Esophagus (tissue), 2 donors: ENCODE measurements at regions not wholly inside any gene's neighbourhood (a gene's known extent, or its start where the extent isn't known, plus 50 kb on each side); places are given as distances from the start of the nearest gene placed in this dataset.

Source experiments
- H3K27ac ChIP-seq, 2 donors: one replicate each; pipeline ENCODE4 v1.5.1; 2013; ENCODE audit warnings: low read depth in 2 of 2, mild to moderate bottlenecking in 2 of 2, inconsistent platforms in 1 of 2, low read length in 1 of 2, moderate library complexity in 1 of 2
- H3K27me3 ChIP-seq, 2 donors: one replicate each; pipeline ENCODE4 v1.6.1; 2013; ENCODE audit warnings: low read length in 2 of 2, control low read depth in 1 of 2, mild to moderate bottlenecking in 1 of 2; ENCODE audit not compliant: insufficient read depth in 2 of 2, control insufficient read depth in 1 of 2
- H3K36me3 ChIP-seq, 2 donors: one replicate each; pipeline ENCODE4 v1.6.1; 2013; ENCODE audit warnings: low read length in 1 of 2; ENCODE audit not compliant: control insufficient read depth in 2 of 2, insufficient read depth in 2 of 2
- H3K4me1 ChIP-seq, 2 donors: one replicate each; pipeline ENCODE4 v1.6.1; 2013; ENCODE audit warnings: low read length in 1 of 2; ENCODE audit not compliant: control insufficient read depth in 2 of 2, insufficient read depth in 2 of 2
- H3K4me3 ChIP-seq, 2 donors: one replicate each; pipeline ENCODE4 v1.5.1; 2013; ENCODE audit warnings: low read length in 2 of 2, mild to moderate bottlenecking in 2 of 2, low read depth in 1 of 2, moderate library complexity in 1 of 2
- H3K9me3 ChIP-seq, 2 donors: one replicate each; pipeline ENCODE4 v1.6.1; 2013; ENCODE audit warnings: mild to moderate bottlenecking in 2 of 2, low read depth in 1 of 2, low read length in 1 of 2, moderate library complexity in 1 of 2; ENCODE audit not compliant: control insufficient read depth in 2 of 2, insufficient read depth in 1 of 2
- WGBS, 2 donors: extraction: QIAGEN DNeasy Blood & Tissue Kit; methylation state at CpG; one replicate each; pipeline ENCODE4 v1.1.7; 2013; 5-methylcytosine and 5-hydroxymethylcytosine counted together
- donor health status: healthy with polysubstance abuse.
- donor health status: Bipolar disorder and iron deficiency.

DNA sequence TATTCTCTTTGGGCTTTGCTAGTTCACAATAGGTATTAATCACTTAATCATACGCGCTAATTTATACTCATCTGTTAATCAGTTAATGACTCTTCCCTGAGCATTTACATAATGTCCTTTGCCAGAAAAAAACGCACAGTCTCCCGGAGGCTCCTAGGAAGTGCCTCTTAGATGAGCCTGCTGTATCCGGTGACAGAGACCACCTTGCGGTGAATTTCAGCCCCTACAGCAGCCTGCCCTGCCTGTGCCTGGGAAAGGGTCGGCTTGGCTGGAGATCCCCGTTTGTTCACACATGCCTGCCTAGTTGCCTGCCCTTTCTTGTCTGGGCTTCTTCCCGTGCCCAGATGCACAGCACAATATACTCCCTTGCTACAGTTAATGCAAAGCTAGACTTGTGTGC, 152.9 kb downstream of the ZBTB18 start:
- 53 to 63% methylated on average over 9 of the region's 9 CpGs for WGBS, 2 donors
- no peaks in the 10 kb centered on the region for H3K36me3 ChIP-seq
- no peaks in the 10 kb centered on the region for H3K27me3 ChIP-seq
- H3K4me3 ChIP-seq, result no peak overlapping the region
- peaks cover 0 to 2% of the 10 kb centered on the region in 2 donors for H3K4me1 ChIP-seq
- no peak overlapping the region for H3K27ac ChIP-seq
- H3K9me3 ChIP-seq, result no peaks in the 10 kb centered on the region

DNA sequence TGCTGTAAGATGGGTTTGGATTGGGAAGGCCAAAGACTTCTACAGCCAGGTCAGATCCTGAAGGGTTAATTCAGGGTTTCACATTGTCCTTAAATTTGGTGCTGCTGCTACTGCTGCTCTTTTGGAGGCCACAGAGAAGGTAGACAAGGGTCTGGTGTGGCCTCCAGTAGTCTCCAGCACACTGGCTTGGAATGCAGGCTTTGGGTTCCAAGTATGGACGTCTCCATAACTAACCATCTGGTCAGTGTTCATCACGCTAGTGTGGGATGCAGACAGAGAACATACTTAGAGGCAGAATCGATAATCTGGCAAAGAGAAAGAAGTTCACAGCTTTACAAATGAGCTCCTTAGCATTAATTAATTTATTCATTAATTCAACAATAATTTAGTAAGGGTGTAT, 154.1 kb downstream of the ZBTB18 start:
- H3K9me3 ChIP-seq, result no peaks in the 10 kb centered on the region
- no peak overlapping the region for H3K4me3 ChIP-seq
- no peaks in the 10 kb centered on the region for H3K27me3 ChIP-seq
- no peaks in the 10 kb centered on the region for H3K36me3 ChIP-seq
- no peak overlapping the region for H3K27ac ChIP-seq
- 77 to 80% methylated on average over 3 of the region's 3 CpGs for WGBS, 2 donors
- peaks cover 0 to 2% of the 10 kb centered on the region in 2 donors for H3K4me1 ChIP-seq

DNA sequence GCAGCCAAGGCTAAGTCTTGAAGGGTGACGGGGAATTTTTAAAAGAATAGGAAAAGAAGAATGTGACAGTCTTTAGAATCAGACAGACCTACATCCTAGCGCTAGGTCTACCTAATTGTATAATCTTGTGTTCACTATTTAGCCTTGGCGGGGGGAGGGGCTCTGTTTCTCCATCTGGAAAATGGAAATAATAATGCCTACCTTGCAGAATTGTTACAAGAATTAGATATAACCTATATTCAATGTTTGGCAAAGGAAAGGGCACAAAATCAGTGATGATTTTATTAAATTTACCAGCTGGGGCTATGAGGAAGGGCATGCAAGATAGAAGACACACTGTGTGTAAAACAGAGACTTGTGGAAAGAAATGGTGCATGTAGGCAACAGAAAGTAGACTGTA, 154.8 kb downstream of the ZBTB18 start:
- H3K9me3 ChIP-seq, result no peaks in the 10 kb centered on the region
- H3K4me3 ChIP-seq, result no peak overlapping the region
- H3K4me1 ChIP-seq, result peaks cover 0 to 2% of the 10 kb centered on the region in 2 donors
- WGBS, 2 donors, result 94 to 96% methylated on average over 3 of the region's 3 CpGs
- no peaks in the 10 kb centered on the region for H3K36me3 ChIP-seq
- no peaks in the 10 kb centered on the region for H3K27me3 ChIP-seq
- no peak overlapping the region for H3K27ac ChIP-seq

DNA sequence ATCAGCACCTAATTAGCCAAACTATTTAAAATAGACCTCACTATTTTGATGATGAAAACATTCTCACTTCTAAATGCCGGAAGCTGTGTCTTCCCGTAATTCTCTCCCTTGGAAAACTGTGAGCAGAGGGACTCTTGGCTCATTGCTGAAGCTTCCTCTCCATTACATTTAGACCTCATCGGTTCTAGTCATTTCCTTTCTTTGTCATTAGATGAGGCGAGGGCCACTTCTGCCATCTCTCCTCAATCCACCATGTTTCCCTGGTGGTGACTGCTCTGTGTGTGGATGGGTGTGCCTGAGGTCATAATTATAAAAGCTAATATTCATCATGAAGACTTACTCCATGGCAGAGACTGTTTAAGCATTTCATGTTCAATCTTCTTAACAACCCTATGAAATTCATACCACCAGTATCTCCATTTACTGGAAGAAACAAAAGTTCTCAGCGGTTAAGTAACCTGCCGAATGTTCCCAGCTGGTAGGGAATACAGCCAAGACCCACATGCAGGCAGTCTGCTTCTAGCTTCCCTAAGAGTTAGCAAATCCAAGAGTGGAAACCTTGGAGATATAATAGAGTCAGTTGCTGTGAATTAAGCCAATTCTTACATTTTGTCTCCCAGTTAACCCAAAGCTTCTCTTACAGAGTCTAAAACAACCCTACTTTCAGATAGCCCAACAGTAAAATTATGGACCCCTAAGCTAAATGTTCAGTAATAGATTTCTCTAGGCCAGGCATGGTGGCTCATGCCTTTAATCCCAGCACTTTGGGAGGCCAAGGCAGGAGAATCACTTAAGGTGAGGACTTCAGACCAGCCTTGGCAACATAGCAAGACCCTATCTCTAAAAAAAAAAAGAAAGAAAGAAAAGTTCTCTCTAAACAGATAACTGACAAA, 156.2 kb downstream of the ZBTB18 start:
- H3K27me3 ChIP-seq, result no peaks in the 10 kb centered on the region
- H3K9me3 ChIP-seq, result no peaks in the 10 kb centered on the region
- no peaks in the 10 kb centered on the region for H3K36me3 ChIP-seq
- H3K27ac ChIP-seq, result no peak overlapping the region
- peaks cover 0 to 2% of the 10 kb centered on the region in 2 donors for H3K4me1 ChIP-seq
- WGBS, 2 donors, result 81 to 88% methylated on average over 6 of the region's 6 CpGs
- H3K4me3 ChIP-seq, result no peak overlapping the region

DNA sequence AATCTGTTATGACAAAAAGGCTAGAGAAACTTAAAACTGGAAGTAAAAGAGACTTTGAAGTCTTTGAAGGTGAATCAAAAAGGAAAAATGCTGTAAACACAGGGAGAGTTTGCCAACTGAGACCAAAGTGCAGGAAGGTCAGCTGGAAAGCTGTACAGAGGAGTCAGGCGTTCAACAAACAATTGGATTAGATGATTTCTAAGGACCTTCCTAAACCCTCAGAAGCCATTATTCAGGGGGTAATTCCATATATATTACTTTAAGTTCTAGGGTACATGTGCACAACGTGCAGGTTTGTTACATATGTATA, 156.8 kb downstream of the ZBTB18 start:
- 79 to 86% methylated on average over 2 of the region's 2 CpGs for WGBS, 2 donors
- Histone ChIP-seq H3K4me1 (peaks cover 0 to 2% of the 10 kb centered on the region in 2 donors), H3K4me3 (no peak overlapping the region), H3K27me3 (no peaks in the 10 kb centered on the region), H3K27ac (no peak overlapping the region), H3K9me3 (no peaks in the 10 kb centered on the region), H3K36me3 (no peaks in the 10 kb centered on the region)

DNA sequence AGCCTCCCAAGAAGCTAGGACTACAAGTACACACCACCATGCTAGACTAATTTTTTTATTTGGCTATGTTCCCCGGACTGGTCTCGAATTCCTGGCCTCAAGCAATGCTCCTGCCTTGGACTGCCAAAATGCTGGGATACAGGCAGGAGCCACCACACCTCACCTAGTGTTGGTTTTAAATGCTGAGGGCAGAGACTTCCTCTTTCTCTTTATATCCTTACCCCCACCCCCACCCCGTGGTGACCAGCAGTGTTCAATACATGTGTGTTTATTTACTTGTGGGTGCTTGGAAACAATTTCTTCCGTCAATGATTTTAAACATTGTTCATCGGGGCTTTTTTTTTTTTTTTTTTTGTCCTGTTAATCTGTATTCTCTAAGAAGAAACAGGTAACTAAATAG, 158.9 kb downstream of the ZBTB18 start:
- Histone ChIP-seq H3K27me3 (no peaks in the 10 kb centered on the region), H3K4me3 (no peak overlapping the region), H3K9me3 (no peaks in the 10 kb centered on the region), H3K27ac (no peak overlapping the region), H3K36me3 (no peaks in the 10 kb centered on the region), H3K4me1 (no peaks in the 10 kb centered on the region)
- 44 to 48% methylated on average over 5 of the region's 5 CpGs for WGBS, 2 donors

DNA sequence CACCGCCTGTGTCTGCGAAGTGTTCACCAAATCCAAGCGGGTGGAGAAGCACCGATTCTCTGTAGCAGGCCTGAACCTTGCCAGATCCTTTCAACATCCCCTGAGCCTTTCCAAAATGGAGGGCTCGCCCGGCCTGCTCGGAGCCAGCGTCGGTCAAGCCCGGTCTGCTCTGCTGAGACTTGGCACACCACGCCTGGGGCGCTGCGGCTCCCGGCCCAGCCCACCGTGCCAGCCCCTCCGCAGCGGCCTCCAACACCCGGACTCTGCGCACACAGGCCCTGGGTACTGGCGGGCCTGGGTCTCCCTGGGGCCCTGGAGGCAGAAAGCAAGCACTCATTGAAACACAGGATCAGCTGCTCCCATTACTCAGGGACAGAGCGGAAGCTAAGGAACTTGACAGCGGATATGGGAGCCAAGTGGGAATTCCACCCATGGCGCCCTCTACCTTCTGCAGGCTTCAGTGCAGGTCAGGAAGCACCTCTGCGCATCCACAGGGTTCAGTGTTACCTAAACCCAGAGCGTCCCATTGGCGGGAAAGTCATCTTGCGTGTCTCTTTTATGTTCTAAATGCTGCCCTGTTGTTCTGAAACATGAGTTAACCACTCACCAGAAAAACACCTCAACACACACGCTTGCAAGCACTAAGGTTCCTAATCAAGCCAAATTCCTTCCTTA, 159.9 kb downstream of the ZBTB18 start:
- Histone ChIP-seq H3K4me3 (no peak overlapping the region), H3K36me3 (no peaks in the 10 kb centered on the region), H3K27ac (no peak overlapping the region), H3K9me3 (no peaks in the 10 kb centered on the region), H3K27me3 (no peaks in the 10 kb centered on the region), H3K4me1 (no peaks in the 10 kb centered on the region)
- 91 to 92% methylated on average over 28 of the region's 28 CpGs for WGBS, 2 donors

DNA sequence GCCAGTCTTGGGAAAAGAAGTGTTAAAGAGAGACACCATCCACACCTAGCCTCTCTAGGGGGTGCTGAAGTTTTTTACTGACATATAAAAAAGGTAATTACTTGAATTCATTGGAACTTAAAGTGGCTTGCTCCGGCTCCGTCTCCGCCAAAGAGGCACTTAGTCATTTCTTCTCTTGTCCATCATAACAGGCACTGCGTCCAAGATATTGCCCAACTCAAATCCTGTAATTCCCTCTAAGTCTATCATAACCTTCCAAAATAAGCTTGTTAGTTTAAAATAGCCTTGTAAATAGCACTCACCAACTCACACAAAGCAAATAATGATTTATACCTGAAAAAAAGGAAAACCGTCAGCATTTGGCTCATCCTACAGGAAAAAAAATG, 160.5 kb downstream of the ZBTB18 start:
- Histone ChIP-seq H3K4me3 (no peak overlapping the region), H3K36me3 (no peaks in the 10 kb centered on the region), H3K27me3 (no peaks in the 10 kb centered on the region), H3K27ac (no peak overlapping the region), H3K9me3 (no peaks in the 10 kb centered on the region), H3K4me1 (no peaks in the 10 kb centered on the region)
- WGBS, 2 donors, result 46 to 66% methylated on average over 5 of the region's 5 CpGs

DNA sequence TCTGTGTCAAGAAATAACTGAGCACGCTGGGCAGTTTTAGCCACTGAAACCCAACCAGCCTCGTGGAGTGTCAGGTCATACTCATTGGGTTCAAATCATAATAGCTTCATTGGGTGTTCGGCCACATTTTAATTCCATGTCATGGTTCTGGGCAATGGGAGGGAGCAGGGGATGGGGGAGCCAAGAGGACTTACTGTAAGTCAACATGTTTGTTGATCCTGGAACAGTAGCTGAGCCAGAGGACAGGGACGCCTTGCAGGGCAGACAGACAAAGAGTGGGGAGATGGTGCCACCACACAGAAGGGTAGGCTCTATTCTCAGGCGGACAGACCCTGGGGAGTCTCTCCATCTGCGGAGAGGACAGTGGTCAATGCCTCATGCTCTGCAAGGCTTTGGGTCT, 161.1 kb downstream of the ZBTB18 start:
- 87 to 89% methylated on average over 6 of the region's 6 CpGs for WGBS, 2 donors
- Histone ChIP-seq H3K27ac (no peak overlapping the region), H3K4me3 (no peak overlapping the region), H3K4me1 (no peaks in the 10 kb centered on the region), H3K9me3 (no peaks in the 10 kb centered on the region), H3K27me3 (no peaks in the 10 kb centered on the region), H3K36me3 (no peaks in the 10 kb centered on the region)
